Esophagus muscularis mucosa (tissue), 4 donors: ENCODE measurements at regions not wholly inside any gene's neighbourhood (a gene's known extent, or its start where the extent isn't known, plus 50 kb on each side); places are given as distances from the start of the nearest gene placed in this dataset.
A peak's percentile ranks its signal among the peaks of the same experiment; 100 is the strongest.

Source experiments
- DNase-seq: peaks from one replicate; pipeline ENCODE4 v3.0.0-alpha.2; 2017; ENCODE audit errors: extremely low spot score
- H3K27ac ChIP-seq, 4 donors: fragments of 200-600 bp; sonication (generic); replicated peaks in 1 of 4; 1 replicate in 3 of 4; 2 replicates in 1 of 4; pipeline ENCODE4 v1.5.1; 2016 to 2019; ENCODE audit warnings: mild to moderate bottlenecking in 1 of 4
- H3K27me3 ChIP-seq, 4 donors: fragments of 200-600 bp; sonication (generic); one replicate each; pipeline versions ENCODE4 v1.5.1 to v1.6.0; 2016 to 2019
- H3K36me3 ChIP-seq, 4 donors: fragments of 200-600 bp; sonication (generic); one replicate each; pipeline ENCODE4 v1.5.1; 2016 to 2019
- H3K4me1 ChIP-seq, 4 donors: fragments of 200-600 bp; sonication (generic); one replicate each; pipeline ENCODE4 v1.5.1; 2016 to 2019
- H3K4me3 ChIP-seq, 4 donors: fragments of 200-600 bp; sonication (generic); 1 replicate in 2 of 4; 2 replicates in 2 of 4; pipeline ENCODE4 v1.5.1; 2016 to 2019; ENCODE audit warnings: mild to moderate bottlenecking in 4 of 4, moderate library complexity in 1 of 4
- H3K9me3 ChIP-seq, 4 donors: fragments of 200-600 bp; sonication (generic); 1 replicate in 3 of 4; 2 replicates in 1 of 4; pipeline ENCODE4 v1.5.1; 2016 to 2019
- EP300 ChIP-seq: sonication (generic); formaldehyde crosslinking; IDR thresholded peaks from one replicate; pipeline ENCODE4 v1.6.1; 2017; ENCODE audit warnings: antibody characterized with exemption
- POLR2A ChIP-seq: fragments of 450-650 bp; IDR thresholded peaks from one replicate; pipeline ENCODE4 v1.6.1; 2017; ENCODE audit warnings: antibody characterized with exemption, moderate library complexity, mild to moderate bottlenecking, low read depth
- POLR2AphosphoS5 ChIP-seq, 2 donors: sonication (generic); formaldehyde crosslinking; IDR thresholded peaks; one replicate each; pipeline ENCODE4 v1.6.1; 2017; ENCODE audit warnings: antibody characterized with exemption in 2 of 2
- WGBS: methylation state at CpG from one replicate; pipeline ENCODE4 v1.1.5; 2018; 5-methylcytosine and 5-hydroxymethylcytosine counted together
- intact Hi-C: fragments of 100-400 bp; cut with DNase I; formaldehyde crosslinking; loops from one replicate; pipeline ENCODE4 v1.15.1; 2023
- TF ChIP-seq, protein P1 (sequence below), 3 experiments: fragments of 200-600 bp in 2 of 3; fragments of 450-650 bp in 1 of 3; sonication (generic) in 2 of 3; IDR thresholded peaks; one replicate each; pipeline ENCODE4 v1.5.1; 2017 to 2019; ENCODE audit warnings: antibody characterized with exemption in 3 of 3, mild to moderate bottlenecking in 2 of 3, moderate library complexity in 1 of 3

DNA sequence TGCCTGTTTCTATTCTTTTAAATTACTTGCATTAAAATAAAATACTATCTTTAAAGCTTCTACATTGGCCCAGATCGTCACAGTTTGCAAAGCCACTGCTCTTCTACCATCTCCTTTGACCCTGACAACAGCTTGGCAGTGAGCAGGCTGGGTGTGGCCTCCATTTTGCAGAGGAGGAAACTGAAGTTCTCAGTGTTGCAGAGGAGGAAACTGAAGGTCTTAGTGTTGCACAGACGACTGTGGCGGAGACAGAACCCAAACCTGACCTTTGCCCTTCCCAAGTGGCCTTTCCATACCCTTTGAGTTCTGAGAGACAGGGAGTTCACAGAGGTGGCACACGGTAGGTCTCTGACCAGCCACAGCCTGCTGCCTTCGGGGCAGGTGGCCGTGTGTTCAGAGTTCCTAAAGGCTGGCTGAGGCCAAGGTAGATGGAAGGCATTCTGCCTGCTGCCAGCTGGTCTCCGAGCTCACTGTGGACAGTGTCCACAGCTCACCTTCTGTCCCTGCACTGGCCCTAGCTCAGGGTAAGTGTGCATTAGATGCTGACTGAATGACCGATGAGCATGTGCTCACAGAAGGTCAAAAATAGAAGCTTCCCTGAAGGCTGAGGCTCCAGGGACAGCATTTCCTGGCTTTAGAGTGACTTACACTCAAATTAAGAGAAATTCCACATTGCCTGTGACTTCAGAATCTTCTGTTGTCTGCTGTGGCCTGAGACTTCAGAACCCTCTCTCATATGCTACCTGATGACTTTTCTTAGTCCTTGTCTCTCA, 113.5 kb upstream of the SLC24A3 start:
- no peak for DNase-seq
- Histone ChIP-seq H3K36me3 (no peaks in the 10 kb centered on the region), H3K9me3 (no peaks in the 10 kb centered on the region), H3K27ac (no peak overlapping the region), H3K4me3 (no peak overlapping the region), H3K27me3 (no peaks in the 10 kb centered on the region), H3K4me1 (no peaks in the 10 kb centered on the region)
- TF ChIP-seq, protein P1, sequence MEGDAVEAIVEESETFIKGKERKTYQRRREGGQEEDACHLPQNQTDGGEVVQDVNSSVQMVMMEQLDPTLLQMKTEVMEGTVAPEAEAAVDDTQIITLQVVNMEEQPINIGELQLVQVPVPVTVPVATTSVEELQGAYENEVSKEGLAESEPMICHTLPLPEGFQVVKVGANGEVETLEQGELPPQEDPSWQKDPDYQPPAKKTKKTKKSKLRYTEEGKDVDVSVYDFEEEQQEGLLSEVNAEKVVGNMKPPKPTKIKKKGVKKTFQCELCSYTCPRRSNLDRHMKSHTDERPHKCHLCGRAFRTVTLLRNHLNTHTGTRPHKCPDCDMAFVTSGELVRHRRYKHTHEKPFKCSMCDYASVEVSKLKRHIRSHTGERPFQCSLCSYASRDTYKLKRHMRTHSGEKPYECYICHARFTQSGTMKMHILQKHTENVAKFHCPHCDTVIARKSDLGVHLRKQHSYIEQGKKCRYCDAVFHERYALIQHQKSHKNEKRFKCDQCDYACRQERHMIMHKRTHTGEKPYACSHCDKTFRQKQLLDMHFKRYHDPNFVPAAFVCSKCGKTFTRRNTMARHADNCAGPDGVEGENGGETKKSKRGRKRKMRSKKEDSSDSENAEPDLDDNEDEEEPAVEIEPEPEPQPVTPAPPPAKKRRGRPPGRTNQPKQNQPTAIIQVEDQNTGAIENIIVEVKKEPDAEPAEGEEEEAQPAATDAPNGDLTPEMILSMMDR (IDR thresholded peaks at IDR 0.05) = no peak
- WGBS = 63% methylated on average over 8 of the region's 8 CpGs
- intact Hi-C loops = no loop called here

DNA sequence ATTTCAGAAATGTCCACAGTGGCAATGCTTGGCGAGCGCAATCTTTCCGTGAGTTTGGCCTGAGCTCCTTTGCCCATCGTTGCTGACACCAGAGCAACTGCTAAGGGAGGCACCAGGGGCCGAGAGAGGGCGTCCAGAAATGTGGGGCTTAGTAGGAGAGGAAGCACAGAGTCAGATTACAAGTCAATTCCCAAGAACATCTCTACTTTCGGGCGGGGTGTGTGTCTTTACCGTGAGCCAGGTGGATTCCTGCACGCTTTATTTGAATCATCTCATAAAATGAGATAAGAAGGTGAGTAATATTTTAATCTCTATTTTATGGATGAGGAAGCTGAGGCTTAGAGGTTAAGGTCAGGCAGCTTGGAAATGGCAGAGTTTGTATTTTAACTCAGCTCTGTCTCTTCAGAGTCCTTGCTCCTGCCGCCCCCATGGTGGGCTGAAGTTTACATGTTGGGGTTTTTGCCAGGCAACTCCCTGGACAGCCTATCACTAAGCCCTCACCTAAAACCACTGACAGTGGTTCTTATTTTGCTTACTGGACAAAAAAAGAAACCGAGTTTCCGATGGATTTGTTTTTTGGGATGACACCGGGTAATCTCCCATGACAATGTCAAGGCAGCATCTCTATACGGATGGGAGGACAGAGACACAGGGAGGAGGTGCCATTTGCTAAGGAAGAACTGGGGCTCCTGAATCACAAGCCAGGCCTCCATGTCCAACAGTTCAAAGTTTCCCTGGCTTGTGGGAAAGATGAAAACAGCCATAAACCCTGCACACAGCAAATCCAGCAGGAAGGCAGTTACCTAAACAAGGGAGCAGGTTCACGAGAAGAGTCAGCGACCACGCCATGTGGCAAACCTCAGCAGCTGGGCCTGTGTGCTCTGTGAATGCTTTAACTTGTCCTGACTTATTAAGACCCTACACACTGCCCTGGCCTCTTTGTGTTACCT, 112.6 kb upstream of the SLC24A3 start:
- 87% methylated on average over 18 of the region's 18 CpGs for WGBS
- TF ChIP-seq EP300 (no peak), POLR2AphosphoS5 (IDR thresholded peaks at IDR 0.05) (no peak), POLR2A (no peak)
- TF ChIP-seq, protein P1 (IDR thresholded peaks at IDR 0.05) = no peak
- intact Hi-C loops = no loop called here
- no peak overlapping the region for H3K4me3 ChIP-seq
- no peaks in the 10 kb centered on the region for H3K9me3 ChIP-seq
- H3K27ac ChIP-seq = no peak overlapping the region
- H3K4me1 ChIP-seq = no peaks in the 10 kb centered on the region
- H3K36me3 ChIP-seq = no peaks in the 10 kb centered on the region
- no peak for DNase-seq
- no peaks in the 10 kb centered on the region for H3K27me3 ChIP-seq

DNA sequence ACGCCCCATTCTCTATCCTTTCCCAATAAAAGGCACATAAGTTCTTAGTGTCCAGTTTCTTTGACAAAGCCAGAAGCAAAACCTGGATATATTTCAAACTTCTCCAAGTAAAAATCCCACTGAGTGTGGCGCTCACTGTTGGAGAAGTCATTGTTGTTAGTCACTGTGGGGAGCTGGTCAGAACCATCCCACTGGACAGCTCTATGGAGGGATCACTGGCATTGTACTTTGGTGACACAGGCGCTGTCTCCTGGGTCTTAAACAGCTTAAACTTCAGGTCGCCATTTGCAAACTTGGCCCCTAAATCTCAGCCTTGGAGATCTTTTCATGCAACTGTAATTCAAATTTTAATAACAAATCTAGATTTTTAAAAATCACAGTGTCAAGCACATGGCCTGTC, 111.5 kb upstream of the SLC24A3 start:
- Histone ChIP-seq H3K4me3 (no peak overlapping the region), H3K27ac (no peak overlapping the region), H3K4me1 (no peaks in the 10 kb centered on the region), H3K36me3 (no peaks in the 10 kb centered on the region), H3K9me3 (no peaks in the 10 kb centered on the region), H3K27me3 (no peaks in the 10 kb centered on the region)
- TF ChIP-seq EP300 (no peak), POLR2AphosphoS5 (IDR thresholded peaks at IDR 0.05) (no peak), POLR2A (no peak)
- TF ChIP-seq, protein P1 (IDR thresholded peaks at IDR 0.05) = no peak
- DNase-seq = no peak
- 91% methylated on average over 4 of the region's 4 CpGs for WGBS
- intact Hi-C loops = no loop called here

DNA sequence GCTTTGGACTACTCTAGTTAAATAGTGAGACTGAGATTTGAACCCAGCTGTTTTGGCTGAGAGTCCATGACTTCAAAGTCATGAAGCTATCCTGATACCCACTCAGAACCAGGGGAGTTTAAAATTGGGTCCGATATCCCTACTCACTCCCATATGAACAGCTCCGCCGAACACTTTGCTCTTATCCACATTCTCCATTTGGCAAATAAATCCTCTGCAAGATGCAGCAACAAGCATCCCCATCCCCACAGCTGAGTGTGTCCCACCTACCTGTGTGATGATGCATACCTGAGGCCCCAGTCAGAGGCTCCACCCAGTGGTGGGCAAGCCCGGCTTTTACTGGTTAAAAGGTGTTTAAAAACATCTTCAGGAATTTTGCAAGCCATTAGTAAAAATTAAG, 108.3 kb upstream of the SLC24A3 start:
- TF ChIP-seq POLR2AphosphoS5 (IDR thresholded peaks at IDR 0.05) = no peak
- TF ChIP-seq POLR2A = no peak
- no peak for TF ChIP-seq EP300
- TF ChIP-seq, protein P1 (IDR thresholded peaks at IDR 0.05) = no peak
- intact Hi-C loops = no loop called here
- H3K27me3 ChIP-seq = no peaks in the 10 kb centered on the region
- H3K27ac ChIP-seq = no peak overlapping the region
- WGBS = 89% methylated on average over 4 of the region's 4 CpGs
- peak; percentile 89 for DNase-seq
- no peaks in the 10 kb centered on the region for H3K4me1 ChIP-seq
- H3K9me3 ChIP-seq = no peaks in the 10 kb centered on the region
- no peaks in the 10 kb centered on the region for H3K36me3 ChIP-seq
- H3K4me3 ChIP-seq = no peak overlapping the region
